ENCODE measurements at regions not wholly inside any gene's neighbourhood (a gene's known extent, or its start where the extent isn't known, plus 50 kb on each side); places are given as distances from the start of the nearest gene placed in this dataset.

DNA sequence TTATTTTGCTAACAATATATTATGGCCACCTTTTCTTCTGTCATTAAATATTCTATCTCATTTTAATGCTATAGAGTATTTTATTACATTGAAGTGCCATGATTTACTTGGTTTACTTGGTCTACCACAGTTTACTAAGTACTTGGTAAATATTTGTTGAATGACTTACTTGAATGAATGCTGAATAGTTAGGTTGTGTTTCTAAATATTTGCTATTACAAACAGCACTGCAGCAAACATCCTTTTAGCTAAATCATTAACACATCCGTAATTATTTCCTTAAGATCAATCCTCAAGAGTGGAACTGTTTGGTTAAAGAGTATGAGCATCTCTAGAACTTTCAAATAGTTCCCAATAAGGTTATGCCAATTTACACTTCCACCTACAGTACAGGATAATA lies 318.7 kb downstream of the MYCN start:
- H2AFZ ChIP-seq (ENCODE audit: low read depth, low read length, severe bottlenecking), result no peak overlapping the region
- H4K20me1 ChIP-seq (ENCODE audit: low read depth, low read length), result no peaks in the 10 kb centered on the region
- no peak overlapping the region for H3K4me2 ChIP-seq (ENCODE audit: low read depth, low read length, poor library complexity, severe bottlenecking)
- H3K4me3 ChIP-seq (ENCODE audit: insufficient read depth, low read length, poor library complexity, severe bottlenecking), result no peak overlapping the region
- TF ChIP-seq EZH2phosphoT487 (conservative IDR thresholded peaks at IDR 0.05; ENCODE audit: low read length) (no peak), CTCF (IDR thresholded peaks at IDR 0.05; ENCODE audit: insufficient read depth, low read length, poor library complexity, severe bottlenecking) (no peak)
- no peaks in the 10 kb centered on the region for H3F3A ChIP-seq (ENCODE audit: insufficient read depth)
- H3K9me2 ChIP-seq (replicated peaks; ENCODE audit: insufficient read depth, low read length), result no peaks in the 10 kb centered on the region
- no peaks in the 10 kb centered on the region for H3K79me2 ChIP-seq (ENCODE audit: insufficient read depth, low read length)
- no peak overlapping the region for H3K9ac ChIP-seq (ENCODE audit: low read length)
- no peak overlapping the region for H3K27ac ChIP-seq (ENCODE audit: low read depth, low read length)
- H3K9me3 ChIP-seq (ENCODE audit: insufficient read depth, low read length), result no peaks in the 10 kb centered on the region
- no peaks in the 10 kb centered on the region for H3K27me3 ChIP-seq (ENCODE audit: low read length)
- H3K36me3 ChIP-seq (ENCODE audit: low read length), result no peaks in the 10 kb centered on the region

DNA sequence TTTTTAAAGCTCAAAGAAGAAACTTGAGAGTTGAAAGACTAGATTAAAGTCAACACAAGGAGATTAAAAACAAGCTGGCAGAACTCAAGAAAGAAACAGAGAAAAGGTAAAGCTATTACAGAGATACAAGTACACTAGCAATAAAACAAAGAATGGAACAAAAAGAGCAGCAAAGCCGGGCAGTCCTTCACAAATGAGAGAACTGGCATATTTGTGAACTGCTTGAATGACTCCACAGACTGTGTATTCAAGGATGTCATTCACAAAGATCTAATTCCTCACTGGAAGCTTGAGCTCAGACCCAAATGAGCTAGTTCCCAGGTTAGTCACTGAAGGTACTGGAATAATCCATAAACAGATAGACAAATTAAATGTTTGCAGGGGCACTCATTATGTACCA lies 318.0 kb downstream of the MYCN start:
- H3K4me3 ChIP-seq (ENCODE audit: insufficient read depth, low read length, poor library complexity, severe bottlenecking), result no peak overlapping the region
- no peaks in the 10 kb centered on the region for H3K79me2 ChIP-seq (ENCODE audit: insufficient read depth, low read length)
- TF ChIP-seq CTCF (IDR thresholded peaks at IDR 0.05; ENCODE audit: insufficient read depth, low read length, poor library complexity, severe bottlenecking), result no peak
- no peak for TF ChIP-seq EZH2phosphoT487 (conservative IDR thresholded peaks at IDR 0.05; ENCODE audit: low read length)
- H3K4me2 ChIP-seq (ENCODE audit: low read depth, low read length, poor library complexity, severe bottlenecking), result no peak overlapping the region
- no peak overlapping the region for H2AFZ ChIP-seq (ENCODE audit: low read depth, low read length, severe bottlenecking)
- H3F3A ChIP-seq (ENCODE audit: insufficient read depth), result no peaks in the 10 kb centered on the region
- no peaks in the 10 kb centered on the region for H3K9me3 ChIP-seq (ENCODE audit: insufficient read depth, low read length)
- no peaks in the 10 kb centered on the region for H3K36me3 ChIP-seq (ENCODE audit: low read length)
- no peaks in the 10 kb centered on the region for H3K27me3 ChIP-seq (ENCODE audit: low read length)
- no peaks in the 10 kb centered on the region for H3K9me2 ChIP-seq (replicated peaks; ENCODE audit: insufficient read depth, low read length)
- H4K20me1 ChIP-seq (ENCODE audit: low read depth, low read length), result no peaks in the 10 kb centered on the region
- H3K27ac ChIP-seq (ENCODE audit: low read depth, low read length), result no peak overlapping the region
- no peak overlapping the region for H3K9ac ChIP-seq (ENCODE audit: low read length)

- no peak overlapping the region for H3K4me3 ChIP-seq (ENCODE audit: insufficient read depth, low read length, poor library complexity, severe bottlenecking)
- H3F3A ChIP-seq (ENCODE audit: insufficient read depth), result no peaks in the 10 kb centered on the region
- H3K27ac ChIP-seq (ENCODE audit: low read depth, low read length), result no peak overlapping the region
- H3K79me2 ChIP-seq (ENCODE audit: insufficient read depth, low read length), result no peaks in the 10 kb centered on the region
- no peak overlapping the region for H3K4me2 ChIP-seq (ENCODE audit: low read depth, low read length, poor library complexity, severe bottlenecking)
- no peak overlapping the region for H2AFZ ChIP-seq (ENCODE audit: low read depth, low read length, severe bottlenecking)
- no peaks in the 10 kb centered on the region for H3K9me3 ChIP-seq (ENCODE audit: insufficient read depth, low read length)
- H3K9ac ChIP-seq (ENCODE audit: low read length), result no peak overlapping the region
- H4K20me1 ChIP-seq (ENCODE audit: low read depth, low read length), result no peaks in the 10 kb centered on the region
- H3K9me2 ChIP-seq (replicated peaks; ENCODE audit: insufficient read depth, low read length), result no peaks in the 10 kb centered on the region
- H3K36me3 ChIP-seq (ENCODE audit: low read length), result no peaks in the 10 kb centered on the region
- TF ChIP-seq CTCF (IDR thresholded peaks at IDR 0.05; ENCODE audit: insufficient read depth, low read length, poor library complexity, severe bottlenecking) (no peak), EZH2phosphoT487 (conservative IDR thresholded peaks at IDR 0.05; ENCODE audit: low read length) (no peak)
- H3K27me3 ChIP-seq (ENCODE audit: low read length), result no peaks in the 10 kb centered on the region
Measured at GRCh38 chr2:16257322-16258028, 317.1 kb downstream of the MYCN start.
